ENCODE measurements at regions not wholly inside any gene's neighbourhood (a gene's known extent, or its start where the extent isn't known, plus 50 kb on each side); places are given as distances from the start of the nearest gene placed in this dataset.

- Histone ChIP-seq H3K4me2 (ENCODE audit: insufficient read depth, insufficient read length, low read length) (no peak overlapping the region), H2AK5ac (ENCODE audit: insufficient read length, low read length) (no peak overlapping the region), H4K8ac (replicated peaks; ENCODE audit: insufficient read length, low read depth, low read length) (no peak overlapping the region), H2BK5ac (ENCODE audit: insufficient read length, low read length) (no peak overlapping the region), H2AFZ (ENCODE audit: low read length) (no peak overlapping the region), H3K4ac (ENCODE audit: low read depth, low read length) (no peak overlapping the region), H4K5ac (ENCODE audit: insufficient read length, low read depth, low read length) (no peak overlapping the region), H3K4me1 (ENCODE audit: insufficient read depth, low read length) (peaks cover 7% of the 10 kb centered on the region; the same call in 1 of the 2 replicates), H3K79me2 (ENCODE audit: insufficient read depth, low read length) (no peaks in the 10 kb centered on the region), H3K56ac (ENCODE audit: insufficient read length, low read depth, low read length) (no peak overlapping the region), H3K23ac (ENCODE audit: insufficient read length, low read depth, low read length) (no peak overlapping the region), H3K79me1 (ENCODE audit: insufficient read depth, low read depth, low read length, poor library complexity, severe bottlenecking) (no peaks in the 10 kb centered on the region), H3K18ac (ENCODE audit: insufficient read length, low read depth, low read length) (no peak overlapping the region), H2BK20ac (ENCODE audit: low read depth, low read length, poor library complexity, severe bottlenecking) (no peak overlapping the region), H3T11ph (ENCODE audit: low read length) (no peak overlapping the region), H4K20me1 (ENCODE audit: control insufficient read depth, insufficient read depth, insufficient read length) (no peaks in the 10 kb centered on the region), H4K91ac (ENCODE audit: insufficient read length, low read depth, low read length) (no peak overlapping the region), H2BK12ac (ENCODE audit: insufficient read length, low read depth, low read length) (no peak overlapping the region), H3K23me2 (ENCODE audit: insufficient read length, low read depth, low read length, poor library complexity, severe bottlenecking) (no peaks in the 10 kb centered on the region), H3K9ac (ENCODE audit: extremely low read depth, insufficient read length, low read length) (no peak overlapping the region), H3K27me3 (ENCODE audit: insufficient read depth, low read length) (peaks cover 15% of the 10 kb centered on the region; the same call in 1 of the 2 replicates), H2BK120ac (ENCODE audit: low read depth, low read length, poor library complexity, severe bottlenecking) (no peak overlapping the region), H3K27ac (ENCODE audit: insufficient read length, low read depth, low read length) (no peak overlapping the region), H3K14ac (ENCODE audit: insufficient read depth, low read length) (no peak overlapping the region), H3K9me3 (ENCODE audit: control insufficient read depth, low read depth, low read length) (no peaks in the 10 kb centered on the region), H2BK15ac (ENCODE audit: low read depth, low read length) (no peak overlapping the region)
- Mint-ChIP-seq H3K4me3 (peak overlapping the region in 1 of 2 experiments; percentile 10; a peak in 1 of 5 replicates), H3K27me3 (ENCODE audit: low read depth) (peaks cover 34% of the 10 kb centered on the region), H3K36me3 (ENCODE audit: insufficient read depth in 1 of 3, low read depth in 3 of 3) (no peaks in the 10 kb centered on the region), H3K4me1 (peaks cover 57 to 65% of the 10 kb centered on the region in 2 experiments), H3K9me3 (no peaks in the 10 kb centered on the region; a peak in 1 of 5 replicates), H3K27ac (peak overlapping the region in 1 of 3 experiments; percentile 22; a peak in 2 of 7 replicates)
- no peak for TF ChIP-seq CTCF (conservative IDR thresholded peaks at IDR 0.05)
- WGBS (ENCODE audit: extremely low coverage, insufficient read length, low lambda C conversion rate) = no CpG with 5 or more reads among the region's 6 CpGs
- DNase-seq = no peak
These were observed 76.3 kb upstream of the OTX2 start for GRCh38 chr14:56886471-56887062.

Data from H9 (cell line).